Sigmoid colon (tissue), 3 donors: ENCODE measurements at regions not wholly inside any gene's neighbourhood (a gene's known extent, or its start where the extent isn't known, plus 50 kb on each side); places are given as distances from the start of the nearest gene placed in this dataset.

ENCODE experiments used
- POLR2A ChIP-seq, 2 donors: fragments of 450-650 bp; IDR thresholded peaks; one replicate each; pipeline ENCODE4 v1.6.1; 2016; ENCODE audit warnings: antibody characterized with exemption in 2 of 2, mild to moderate bottlenecking in 2 of 2, moderate library complexity in 2 of 2
- TF ChIP-seq, protein P1 (sequence below), 4 experiments: fragments of 450-650 bp in 3 of 4; fragments of 200-600 bp in 1 of 4; IDR thresholded peaks; one replicate each; pipeline ENCODE4 v1.5.1; 2016 to 2019; ENCODE audit warnings: antibody characterized with exemption in 4 of 4, mild to moderate bottlenecking in 3 of 4, moderate library complexity in 2 of 4

DNA sequence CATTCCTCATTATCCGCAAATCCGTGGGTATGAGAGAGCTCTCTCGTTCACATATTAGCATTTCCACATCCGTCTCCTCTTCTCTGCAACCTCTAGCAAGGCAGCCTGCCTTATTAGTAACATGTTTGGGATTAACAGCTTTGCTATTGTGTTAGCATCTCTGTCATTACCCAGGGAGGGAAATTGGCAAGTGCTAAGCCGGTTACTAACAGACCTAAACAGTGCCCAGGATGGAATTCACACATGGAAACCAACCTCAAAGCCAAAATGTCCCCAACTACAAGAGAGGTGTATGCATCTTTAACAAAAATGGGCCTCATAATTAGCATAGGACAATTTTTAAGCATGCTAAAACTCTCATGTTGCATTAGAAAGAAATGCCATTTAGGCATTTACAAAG lies 309.0 kb upstream of the MEIS1 start:
- TF ChIP-seq POLR2A (IDR thresholded peaks at IDR 0.05), result no peak
- TF ChIP-seq, protein P1, sequence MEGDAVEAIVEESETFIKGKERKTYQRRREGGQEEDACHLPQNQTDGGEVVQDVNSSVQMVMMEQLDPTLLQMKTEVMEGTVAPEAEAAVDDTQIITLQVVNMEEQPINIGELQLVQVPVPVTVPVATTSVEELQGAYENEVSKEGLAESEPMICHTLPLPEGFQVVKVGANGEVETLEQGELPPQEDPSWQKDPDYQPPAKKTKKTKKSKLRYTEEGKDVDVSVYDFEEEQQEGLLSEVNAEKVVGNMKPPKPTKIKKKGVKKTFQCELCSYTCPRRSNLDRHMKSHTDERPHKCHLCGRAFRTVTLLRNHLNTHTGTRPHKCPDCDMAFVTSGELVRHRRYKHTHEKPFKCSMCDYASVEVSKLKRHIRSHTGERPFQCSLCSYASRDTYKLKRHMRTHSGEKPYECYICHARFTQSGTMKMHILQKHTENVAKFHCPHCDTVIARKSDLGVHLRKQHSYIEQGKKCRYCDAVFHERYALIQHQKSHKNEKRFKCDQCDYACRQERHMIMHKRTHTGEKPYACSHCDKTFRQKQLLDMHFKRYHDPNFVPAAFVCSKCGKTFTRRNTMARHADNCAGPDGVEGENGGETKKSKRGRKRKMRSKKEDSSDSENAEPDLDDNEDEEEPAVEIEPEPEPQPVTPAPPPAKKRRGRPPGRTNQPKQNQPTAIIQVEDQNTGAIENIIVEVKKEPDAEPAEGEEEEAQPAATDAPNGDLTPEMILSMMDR (IDR thresholded peaks at IDR 0.05), result no peak
